GM23338 (cell line): ENCODE measurements at regions not wholly inside any gene's neighbourhood (a gene's known extent, or its start where the extent isn't known, plus 50 kb on each side); places are given as distances from the start of the nearest gene placed in this dataset.

Experiments used
- ATAC-seq: fragments of 200-7000 bp; cut with Tn5 transposase; 3 replicates; pipeline ENCODE4 v1.9.1; 2020
- DNase-seq: peaks from one replicate; pipeline ENCODE4 v3.0.0-alpha.2; 2015; ENCODE audit warnings: low spot score
- H2AFZ ChIP-seq: fragments of 200-600 bp; sonication (generic); 2 replicates; pipeline ENCODE4 v1.8.0; 2016; ENCODE audit warnings: antibody characterized with exemption, mild to moderate bottlenecking, moderate library complexity
- H3F3A ChIP-seq: fragments of 200-600 bp; sonication (generic); replicated peaks from 2 replicates; pipeline ENCODE4 v1.8.0; 2017; ENCODE audit warnings: antibody characterized with exemption, mixed run types, low read depth
- H3K27ac ChIP-seq: fragments of 200-600 bp; sonication (generic); 2 replicates; pipeline ENCODE4 v1.6.1; 2016; ENCODE audit warnings: low read depth
- H3K27me3 ChIP-seq: fragments of 200-600 bp; sonication (generic); 2 replicates; pipeline ENCODE4 v1.8.0; 2016; ENCODE audit warnings: mild to moderate bottlenecking, mixed run types, moderate library complexity; ENCODE audit not compliant: insufficient read depth
- H3K36me3 ChIP-seq: fragments of 200-600 bp; sonication (generic); 2 replicates; pipeline ENCODE4 v1.8.0; 2016; ENCODE audit warnings: mild to moderate bottlenecking; ENCODE audit not compliant: insufficient read depth
- H3K4me1 ChIP-seq: fragments of 200-600 bp; sonication (generic); 2 replicates; pipeline ENCODE4 v1.8.0; 2016; ENCODE audit warnings: mild to moderate bottlenecking, moderate library complexity; ENCODE audit not compliant: insufficient read depth
- H3K4me2 ChIP-seq: fragments of 200-600 bp; sonication (generic); 2 replicates; pipeline ENCODE4 v1.7.1; 2017; ENCODE audit warnings: mixed run types
- H3K4me3 ChIP-seq: fragments of 200-600 bp; sonication (generic); 2 replicates; pipeline ENCODE4 v1.6.1; 2016; ENCODE audit warnings: mixed run types
- H3K79me2 ChIP-seq: fragments of 200-600 bp; sonication (generic); replicated peaks from 2 replicates; pipeline ENCODE4 v1.8.0; 2017; ENCODE audit warnings: mild to moderate bottlenecking; ENCODE audit not compliant: insufficient read depth
- H3K9me2 ChIP-seq: fragments of 200-600 bp; sonication (generic); 2 replicates; pipeline ENCODE4 v1.8.0; 2017; ENCODE audit not compliant: insufficient read depth
- H4K20me1 ChIP-seq: fragments of 200-600 bp; sonication (generic); replicated peaks from 2 replicates; pipeline ENCODE4 v1.8.0; 2017; ENCODE audit warnings: mild to moderate bottlenecking; ENCODE audit not compliant: insufficient read depth
- H3K27ac Mint-ChIP-seq: 2 replicates; pipeline ENCODE4 v1.8.0; 2020; ENCODE audit warnings: inconsistent platforms, mild to moderate bottlenecking, moderate library complexity, mixed read lengths
- H3K27me3 Mint-ChIP-seq: 3 replicates; pipeline ENCODE4 v1.8.0; 2022; ENCODE audit warnings: low read depth, mild to moderate bottlenecking, moderate library complexity, mixed read lengths, inconsistent platforms; ENCODE audit not compliant: insufficient read depth, poor library complexity
- H3K36me3 Mint-ChIP-seq: 3 replicates; pipeline ENCODE4 v1.8.0; 2021; ENCODE audit warnings: low read depth, mild to moderate bottlenecking, inconsistent platforms, moderate library complexity, mixed read lengths
- H3K4me1 Mint-ChIP-seq: 3 replicates; pipeline ENCODE4 v1.8.0; 2020; ENCODE audit warnings: mild to moderate bottlenecking, inconsistent platforms, mixed read lengths
- H3K4me3 Mint-ChIP-seq: 3 replicates; pipeline ENCODE4 v1.8.0; 2021; ENCODE audit warnings: moderate library complexity, mild to moderate bottlenecking, inconsistent platforms, mixed read lengths
- H3K9me3 Mint-ChIP-seq: 3 replicates; pipeline ENCODE4 v1.8.0; 2020; ENCODE audit warnings: moderate library complexity, mild to moderate bottlenecking, inconsistent platforms, mixed read lengths
- CREB1 ChIP-seq: fragments of 250-450 bp; sonication (Bioruptor Pico); IDR thresholded peaks from 2 replicates; pipeline ENCODE4 v1.5.0; 2020; ENCODE audit warnings: low read depth, mild to moderate bottlenecking, moderate library complexity
- ETS1 ChIP-seq: IDR thresholded peaks from 2 replicates; pipeline ENCODE4 v1.6.1; 2016; ENCODE audit warnings: antibody characterized with exemption
- EZH2 ChIP-seq: fragments of 200-600 bp; sonication (generic); IDR thresholded peaks from one replicate; pipeline ENCODE4 v1.8.0; 2017; ENCODE audit warnings: antibody characterized with exemption, mild to moderate bottlenecking, low read depth; ENCODE audit not compliant: unreplicated experiment
- EZH2phosphoT487 ChIP-seq: fragments of 200-600 bp; sonication (generic); IDR thresholded peaks from one replicate; pipeline ENCODE4 v1.8.1; 2018; ENCODE audit warnings: antibody characterized with exemption; ENCODE audit not compliant: unreplicated experiment
- JUNB ChIP-seq: IDR thresholded peaks from one replicate; pipeline ENCODE4 v1.6.1; 2016; ENCODE audit warnings: antibody characterized with exemption; ENCODE audit not compliant: unreplicated experiment
- NANOG ChIP-seq: IDR thresholded peaks from 2 replicates; pipeline ENCODE4 v1.6.1; 2016; ENCODE audit warnings: antibody characterized with exemption, borderline replicate concordance
- REST ChIP-seq: IDR thresholded peaks from one replicate; pipeline ENCODE4 v1.6.1; 2018; ENCODE audit warnings: antibody characterized with exemption; ENCODE audit not compliant: unreplicated experiment
- STAT1 ChIP-seq: IDR thresholded peaks from one replicate; pipeline ENCODE4 v1.6.1; 2016; ENCODE audit warnings: antibody characterized with exemption; ENCODE audit not compliant: unreplicated experiment
- ZNF114 ChIP-seq: fragments of 250-450 bp; sonication (Bioruptor Pico); IDR thresholded peaks from 2 replicates; pipeline ENCODE4 v1.5.0; 2020; ENCODE audit warnings: mild to moderate bottlenecking, moderate library complexity
- ZNF331 ChIP-seq: fragments of 250-450 bp; sonication (Bioruptor Pico); IDR thresholded peaks from 2 replicates; pipeline ENCODE4 v1.5.0; 2020; ENCODE audit warnings: low read depth, mild to moderate bottlenecking, moderate library complexity
- TF ChIP-seq, protein P1 (sequence below), 2 experiments: fragments of 200-600 bp in 1 of 2; sonication (generic) in 1 of 2; conservative IDR thresholded peaks; 2 replicates each; pipeline versions ENCODE4 v1.5.1 to v1.6.1; 2016 to 2017; ENCODE audit warnings: antibody characterized with exemption in 2 of 2, low read depth in 2 of 2, mild to moderate bottlenecking in 2 of 2, moderate library complexity in 1 of 2

DNA sequence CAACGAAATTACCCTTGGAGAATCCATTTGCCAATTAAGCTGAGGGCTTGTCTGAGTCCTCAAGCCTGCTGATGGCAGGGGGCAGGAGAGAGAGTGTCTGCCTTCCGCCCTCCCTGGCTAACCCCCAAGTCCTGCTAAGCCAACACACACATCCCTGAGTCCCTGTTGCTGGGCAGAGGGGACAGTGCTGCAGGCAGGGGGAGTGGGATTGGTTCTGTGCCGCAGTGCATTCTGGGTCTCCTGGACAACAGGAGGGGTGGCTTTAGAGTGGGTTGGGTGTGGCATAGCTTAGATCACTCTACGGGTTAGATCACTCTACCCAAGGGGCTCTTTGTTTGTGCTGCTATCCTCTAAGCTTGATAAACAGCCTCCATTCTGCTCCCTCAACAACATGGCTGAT, 427.7 kb downstream of the CDK5RAP2 start:
- Histone ChIP-seq H3K4me2 (no peak overlapping the region), H3K27ac (no peak overlapping the region), H3K4me1 (peaks cover 4% of the 10 kb centered on the region; the same call in 1 of the 2 replicates), H3K79me2 (no peaks in the 10 kb centered on the region), H3K4me3 (no peak overlapping the region), H2AFZ (no peak overlapping the region), H3K9me2 (no peaks in the 10 kb centered on the region), H3K36me3 (no peaks in the 10 kb centered on the region), H3F3A (no peaks in the 10 kb centered on the region), H3K27me3 (no peaks in the 10 kb centered on the region), H4K20me1 (no peaks in the 10 kb centered on the region)
- Mint-ChIP-seq H3K9me3 (no peaks in the 10 kb centered on the region), H3K36me3 (no peaks in the 10 kb centered on the region), H3K4me3 (no peak overlapping the region), H3K27me3 (peaks cover 4% of the 10 kb centered on the region), H3K27ac (no peak overlapping the region), H3K4me1 (peaks cover 5% of the 10 kb centered on the region; the same call in 2 of the 3 replicates)
- peak; percentile 64 for DNase-seq
- TF ChIP-seq NANOG (no peak), ZNF331 (CRISPR knock-in tag) (no peak)
- TF ChIP-seq, protein P1, sequence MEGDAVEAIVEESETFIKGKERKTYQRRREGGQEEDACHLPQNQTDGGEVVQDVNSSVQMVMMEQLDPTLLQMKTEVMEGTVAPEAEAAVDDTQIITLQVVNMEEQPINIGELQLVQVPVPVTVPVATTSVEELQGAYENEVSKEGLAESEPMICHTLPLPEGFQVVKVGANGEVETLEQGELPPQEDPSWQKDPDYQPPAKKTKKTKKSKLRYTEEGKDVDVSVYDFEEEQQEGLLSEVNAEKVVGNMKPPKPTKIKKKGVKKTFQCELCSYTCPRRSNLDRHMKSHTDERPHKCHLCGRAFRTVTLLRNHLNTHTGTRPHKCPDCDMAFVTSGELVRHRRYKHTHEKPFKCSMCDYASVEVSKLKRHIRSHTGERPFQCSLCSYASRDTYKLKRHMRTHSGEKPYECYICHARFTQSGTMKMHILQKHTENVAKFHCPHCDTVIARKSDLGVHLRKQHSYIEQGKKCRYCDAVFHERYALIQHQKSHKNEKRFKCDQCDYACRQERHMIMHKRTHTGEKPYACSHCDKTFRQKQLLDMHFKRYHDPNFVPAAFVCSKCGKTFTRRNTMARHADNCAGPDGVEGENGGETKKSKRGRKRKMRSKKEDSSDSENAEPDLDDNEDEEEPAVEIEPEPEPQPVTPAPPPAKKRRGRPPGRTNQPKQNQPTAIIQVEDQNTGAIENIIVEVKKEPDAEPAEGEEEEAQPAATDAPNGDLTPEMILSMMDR (conservative IDR thresholded peaks at IDR 0.05; ENCODE audit: low read depth in 2 of 2), result 0 out of 4 replicates have a peak, but pooled peaks of 1 of the 2 experiments have one; percentile 6
- peak; percentile 94 for ATAC-seq

GRCh38 chr9:120151806-120152205, 428.2 kb downstream of the CDK5RAP2 start:
- no peak for DNase-seq
- Mint-ChIP-seq H3K36me3 (no peaks in the 10 kb centered on the region), H3K4me1 (peaks cover 5% of the 10 kb centered on the region; the same call in 2 of the 3 replicates), H3K9me3 (no peaks in the 10 kb centered on the region), H3K4me3 (no peak overlapping the region), H3K27me3 (peaks cover 4% of the 10 kb centered on the region), H3K27ac (no peak overlapping the region)
- Histone ChIP-seq H3K4me1 (peaks cover 4% of the 10 kb centered on the region; the same call in 1 of the 2 replicates), H2AFZ (no peak overlapping the region), H3K79me2 (no peaks in the 10 kb centered on the region), H3K4me2 (no peak overlapping the region), H3K27ac (no peak overlapping the region), H3K4me3 (no peak overlapping the region), H3K27me3 (no peaks in the 10 kb centered on the region), H3F3A (no peaks in the 10 kb centered on the region), H3K9me2 (no peaks in the 10 kb centered on the region), H3K36me3 (no peaks in the 10 kb centered on the region), H4K20me1 (no peaks in the 10 kb centered on the region)
- no peak for ATAC-seq
- no peak for TF ChIP-seq JUNB
- no peak for TF ChIP-seq EZH2
- TF ChIP-seq ZNF331 (CRISPR knock-in tag), result no peak
- no peak for TF ChIP-seq ETS1
- TF ChIP-seq STAT1, result no peak
- TF ChIP-seq EZH2phosphoT487, result no peak
- no peak for TF ChIP-seq ZNF114
- no peak for TF ChIP-seq CREB1 (CRISPR knock-in tag)
- no peak for TF ChIP-seq REST
- no peak for TF ChIP-seq NANOG
